ENCODE measurements at regions not wholly inside any gene's neighbourhood (a gene's known extent, or its start where the extent isn't known, plus 50 kb on each side); places are given as distances from the start of the nearest gene placed in this dataset.

DNA sequence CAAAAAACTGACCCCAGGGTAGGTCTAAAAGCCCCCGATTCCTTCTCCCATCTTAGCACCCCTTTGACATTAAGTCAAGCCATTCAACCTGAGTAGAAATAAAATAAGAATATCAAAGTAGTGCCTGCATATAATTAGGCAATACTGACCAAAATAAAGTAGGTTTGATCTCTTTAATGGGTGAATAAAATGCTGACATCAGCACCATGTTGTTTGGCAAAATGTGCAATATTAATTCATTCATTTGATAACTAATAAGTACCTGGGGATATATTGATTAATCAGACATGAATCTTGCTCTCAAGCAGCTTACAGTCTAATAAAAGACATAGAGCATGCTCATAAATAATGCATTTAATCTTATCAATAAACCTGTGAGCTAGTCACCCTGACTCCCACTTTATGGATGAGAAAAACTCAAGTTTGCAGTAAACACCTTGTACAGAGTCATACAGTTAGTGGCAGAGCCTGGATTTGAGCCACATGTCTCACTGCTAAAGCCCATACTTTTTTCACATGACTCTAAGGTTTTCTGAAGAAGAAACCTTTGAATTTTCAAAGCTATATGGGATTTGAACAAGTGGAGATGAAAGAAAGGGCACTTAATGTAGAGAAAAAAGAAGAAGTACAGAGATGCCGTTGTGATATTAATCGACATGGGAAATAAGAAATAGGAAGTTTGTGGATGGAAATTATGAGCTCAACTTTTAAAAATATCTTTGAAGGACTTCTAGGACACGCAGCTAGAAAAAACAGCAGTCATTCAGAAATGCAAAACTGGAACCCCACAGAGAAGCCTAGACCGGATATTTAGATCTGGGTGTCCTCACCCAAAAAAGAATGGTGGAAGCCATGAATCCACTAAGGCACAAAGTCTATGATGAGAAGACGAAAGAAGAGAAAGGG is 183.9 kb downstream of the TOMM20 start:
- no peak overlapping the region for H3K4me3 ChIP-seq (ENCODE audit: low read length)
- TF ChIP-seq, protein P1, sequence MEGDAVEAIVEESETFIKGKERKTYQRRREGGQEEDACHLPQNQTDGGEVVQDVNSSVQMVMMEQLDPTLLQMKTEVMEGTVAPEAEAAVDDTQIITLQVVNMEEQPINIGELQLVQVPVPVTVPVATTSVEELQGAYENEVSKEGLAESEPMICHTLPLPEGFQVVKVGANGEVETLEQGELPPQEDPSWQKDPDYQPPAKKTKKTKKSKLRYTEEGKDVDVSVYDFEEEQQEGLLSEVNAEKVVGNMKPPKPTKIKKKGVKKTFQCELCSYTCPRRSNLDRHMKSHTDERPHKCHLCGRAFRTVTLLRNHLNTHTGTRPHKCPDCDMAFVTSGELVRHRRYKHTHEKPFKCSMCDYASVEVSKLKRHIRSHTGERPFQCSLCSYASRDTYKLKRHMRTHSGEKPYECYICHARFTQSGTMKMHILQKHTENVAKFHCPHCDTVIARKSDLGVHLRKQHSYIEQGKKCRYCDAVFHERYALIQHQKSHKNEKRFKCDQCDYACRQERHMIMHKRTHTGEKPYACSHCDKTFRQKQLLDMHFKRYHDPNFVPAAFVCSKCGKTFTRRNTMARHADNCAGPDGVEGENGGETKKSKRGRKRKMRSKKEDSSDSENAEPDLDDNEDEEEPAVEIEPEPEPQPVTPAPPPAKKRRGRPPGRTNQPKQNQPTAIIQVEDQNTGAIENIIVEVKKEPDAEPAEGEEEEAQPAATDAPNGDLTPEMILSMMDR (conservative IDR thresholded peaks at IDR 0.05; ENCODE audit: low read length) = no peak
- DNase-seq (ENCODE audit: low read depth) = no peak

DNA sequence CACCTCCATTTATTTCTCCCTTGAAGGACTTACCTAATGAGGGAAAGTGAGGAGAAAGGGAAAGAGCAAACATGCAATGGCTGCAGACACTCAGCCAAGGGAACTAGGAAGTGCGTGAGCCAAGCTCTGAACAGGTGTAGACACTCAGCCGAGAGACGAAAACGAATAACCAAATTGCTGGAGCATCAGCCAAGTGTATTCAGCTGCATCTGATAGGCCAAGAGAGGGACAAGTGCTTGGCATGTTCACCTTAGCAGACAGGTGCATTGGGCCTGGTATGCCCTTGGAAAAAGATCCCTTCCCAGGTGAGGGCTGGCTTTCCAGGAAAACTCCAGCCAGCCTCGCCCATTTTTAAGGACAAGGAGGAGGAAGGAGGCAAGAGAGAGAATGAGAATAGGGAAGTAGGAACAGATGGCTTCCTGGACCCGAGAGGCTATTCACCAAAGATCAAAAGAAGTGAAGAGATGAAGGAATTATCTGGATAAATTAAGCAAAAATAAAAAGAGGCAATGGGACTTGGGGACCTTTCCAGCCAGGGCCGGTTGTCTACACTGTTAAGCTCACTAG is 184.7 kb downstream of the TOMM20 start:
- TF ChIP-seq, protein P1 (conservative IDR thresholded peaks at IDR 0.05; ENCODE audit: low read length) = no peak
- no peak for DNase-seq (ENCODE audit: low read depth)
- H3K4me3 ChIP-seq (ENCODE audit: low read length) = no peak overlapping the region

GRCh38 chr1:234942879-234943506 is 185.6 kb downstream of the TOMM20 start:
- no peak for DNase-seq (ENCODE audit: low read depth)
- H3K4me3 ChIP-seq (ENCODE audit: low read length) = no peak overlapping the region
- TF ChIP-seq, protein P1 (conservative IDR thresholded peaks at IDR 0.05; ENCODE audit: low read length) = no peak

GRCh38 chr1:234942012-234942332 is 186.7 kb downstream of the TOMM20 start:
- H3K4me3 ChIP-seq (ENCODE audit: low read length) = no peak overlapping the region
- TF ChIP-seq, protein P1 (conservative IDR thresholded peaks at IDR 0.05; ENCODE audit: low read length) = no peak
- DNase-seq (ENCODE audit: low read depth) = no peak

DNA sequence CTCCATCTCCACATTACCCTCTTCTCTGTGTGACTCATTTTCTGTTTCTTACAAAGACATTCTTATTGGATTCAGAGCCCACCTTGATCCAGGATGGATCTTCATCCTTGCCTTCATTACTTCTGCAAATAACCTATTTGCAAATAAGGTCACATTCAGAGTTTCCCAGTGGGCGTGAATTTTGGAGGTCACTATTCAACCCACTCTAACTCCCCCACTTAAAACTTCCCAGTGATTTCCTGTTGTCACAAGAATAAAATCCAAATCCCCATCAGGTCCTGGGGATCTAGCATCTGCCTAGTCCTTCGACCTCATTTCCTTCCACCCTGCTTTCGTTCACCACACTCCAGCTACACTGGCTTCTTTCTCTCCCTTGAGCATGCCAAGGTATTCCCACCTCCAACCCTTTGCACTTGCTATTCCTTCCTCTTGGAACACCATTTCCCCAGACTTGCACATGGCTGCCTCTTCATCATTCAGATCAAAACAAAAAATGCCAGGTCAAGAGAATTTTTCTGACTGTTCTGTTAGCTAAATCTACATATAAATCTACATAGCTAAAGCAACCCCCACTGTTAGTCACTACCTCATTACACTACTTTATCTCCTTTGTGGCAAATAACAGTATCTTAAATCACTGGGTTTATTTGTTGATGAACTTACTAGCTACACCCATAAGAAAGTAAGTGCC is 187.2 kb downstream of the TOMM20 start:
- DNase-seq (ENCODE audit: low read depth) = no peak
- TF ChIP-seq, protein P1 (conservative IDR thresholded peaks at IDR 0.05; ENCODE audit: low read length) = no peak
- H3K4me3 ChIP-seq (ENCODE audit: low read length) = no peak overlapping the region

DNA sequence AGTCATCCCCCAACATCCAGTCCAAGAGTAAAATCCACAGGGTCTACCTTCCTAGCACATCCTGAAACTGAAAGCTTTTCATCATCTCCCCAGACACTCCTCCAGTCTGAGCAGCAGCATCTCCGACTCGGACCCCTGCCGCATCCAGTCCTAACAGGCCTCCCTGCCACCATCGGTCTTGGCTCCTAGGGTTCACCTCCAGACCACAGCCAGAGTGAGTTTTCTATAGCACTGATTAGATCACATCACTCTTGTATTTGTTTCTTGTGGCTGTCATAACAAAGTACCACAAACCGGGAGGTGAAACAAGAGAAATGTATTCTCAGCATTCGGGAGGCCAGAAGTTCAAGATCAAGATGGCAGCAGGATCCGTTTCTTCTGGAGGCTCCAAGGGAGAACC is 187.8 kb downstream of the TOMM20 start:
- TF ChIP-seq, protein P1 (conservative IDR thresholded peaks at IDR 0.05; ENCODE audit: low read length) = no peak
- H3K4me3 ChIP-seq (ENCODE audit: low read length) = no peak overlapping the region
- DNase-seq (ENCODE audit: low read depth) = no peak
